Islet of Langerhans (tissue), 1 donor: ENCODE measurements at regions not wholly inside any gene's neighbourhood (a gene's known extent, or its start where the extent isn't known, plus 50 kb on each side); places are given as distances from the start of the nearest gene placed in this dataset.
"Not testable (repeated sequence)": the region's sequence is repeated elsewhere in the genome, so short reads cannot be mapped to it uniquely, and the experiment has no call there.

Source experiments
- FAIRE-seq: peaks from one replicate; lab custom pipeline; 2011; peaks lifted over from hg19 to GRCh38; lab: Jason Lieb, UNC

- FAIRE-seq = no peak
These were observed 159.9 kb upstream of the EEF2KMT start for GRCh38 chr16:5257462-5257861.

DNA sequence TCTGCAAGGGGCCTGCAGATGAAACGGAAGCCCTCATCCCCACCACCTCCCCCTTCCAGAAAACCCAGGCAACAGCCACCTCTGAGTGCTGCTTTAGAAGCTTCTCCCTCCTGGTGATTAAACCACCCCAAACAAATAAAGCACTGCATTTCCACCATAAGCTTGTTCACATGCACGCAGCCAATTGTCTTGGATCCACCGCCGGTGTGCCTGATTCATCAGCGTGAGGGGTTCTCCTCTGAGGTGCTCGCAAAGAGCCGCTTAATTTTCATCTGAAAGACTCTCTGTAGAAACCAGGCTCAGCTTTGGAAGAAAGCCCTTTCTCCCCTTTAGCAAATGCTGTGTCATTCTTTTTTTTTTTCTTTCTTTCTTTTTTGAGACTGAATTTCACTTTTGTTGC, 155.2 kb upstream of the EEF2KMT start:
- no peak for FAIRE-seq

DNA sequence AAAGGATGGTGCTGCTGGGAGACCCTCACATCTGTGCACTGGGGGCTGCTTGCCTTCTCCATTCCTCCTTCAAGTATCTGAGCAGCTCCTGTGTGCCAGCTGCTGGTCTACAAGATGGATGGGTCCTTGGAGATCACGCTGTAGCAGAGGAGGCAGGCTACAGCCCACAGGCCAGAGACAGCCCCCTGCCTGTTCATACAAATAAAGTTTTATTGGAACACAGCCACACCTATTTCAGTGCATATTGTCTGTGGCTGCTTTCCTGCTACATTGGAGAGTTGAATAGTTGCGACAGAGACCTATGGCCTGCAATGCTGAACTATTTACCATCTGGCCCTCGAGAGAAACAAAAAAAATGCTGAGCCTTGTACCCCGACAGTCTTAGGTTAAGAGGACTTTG, 149.8 kb upstream of the EEF2KMT start:
- FAIRE-seq = not testable (repeated sequence)

DNA sequence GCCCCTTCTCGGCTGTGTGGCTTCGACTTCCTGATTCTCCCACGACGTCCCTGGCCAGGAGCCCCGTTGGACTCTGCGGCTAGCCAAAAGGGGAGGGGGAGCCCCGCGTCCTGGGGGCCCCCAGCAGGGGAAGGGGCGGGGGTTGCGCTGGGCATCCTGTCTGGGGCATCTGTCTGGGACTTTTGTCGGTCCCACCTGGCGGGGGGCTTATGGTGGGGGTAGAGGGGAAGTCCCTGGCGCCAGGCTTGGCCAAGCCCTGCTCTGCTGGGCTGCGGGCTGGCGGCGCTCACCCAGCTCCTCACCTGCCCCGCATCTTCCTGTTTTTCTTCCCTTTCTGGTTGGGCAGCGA, 142.7 kb upstream of the EEF2KMT start:
- not testable (repeated sequence) for FAIRE-seq

GRCh38 chr16:5239472-5240277, 142.1 kb upstream of the EEF2KMT start:
- FAIRE-seq = not testable (repeated sequence)

DNA sequence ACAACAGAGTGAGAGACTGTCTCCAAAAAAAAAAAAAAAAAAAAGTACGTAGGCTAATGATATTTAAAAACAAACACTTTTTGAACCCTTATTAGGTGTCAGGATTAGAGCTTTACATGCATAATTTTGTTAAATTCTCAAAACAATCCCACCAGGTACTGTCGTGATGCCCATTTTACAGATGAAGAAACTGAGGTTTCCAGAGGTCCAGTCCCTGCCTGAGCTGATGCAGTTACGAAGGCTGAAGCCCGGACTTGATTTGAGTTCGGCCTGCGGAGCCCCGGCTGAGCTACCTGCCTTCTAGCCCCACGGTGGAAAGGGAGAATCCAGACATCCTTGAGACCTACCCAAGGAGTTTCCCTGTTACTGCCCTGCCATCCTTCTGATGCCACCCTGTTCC, 137.5 kb upstream of the EEF2KMT start:
- FAIRE-seq = no peak

GRCh38 chr16:5234295-5235050, 136.9 kb upstream of the EEF2KMT start:
- FAIRE-seq = no peak

DNA sequence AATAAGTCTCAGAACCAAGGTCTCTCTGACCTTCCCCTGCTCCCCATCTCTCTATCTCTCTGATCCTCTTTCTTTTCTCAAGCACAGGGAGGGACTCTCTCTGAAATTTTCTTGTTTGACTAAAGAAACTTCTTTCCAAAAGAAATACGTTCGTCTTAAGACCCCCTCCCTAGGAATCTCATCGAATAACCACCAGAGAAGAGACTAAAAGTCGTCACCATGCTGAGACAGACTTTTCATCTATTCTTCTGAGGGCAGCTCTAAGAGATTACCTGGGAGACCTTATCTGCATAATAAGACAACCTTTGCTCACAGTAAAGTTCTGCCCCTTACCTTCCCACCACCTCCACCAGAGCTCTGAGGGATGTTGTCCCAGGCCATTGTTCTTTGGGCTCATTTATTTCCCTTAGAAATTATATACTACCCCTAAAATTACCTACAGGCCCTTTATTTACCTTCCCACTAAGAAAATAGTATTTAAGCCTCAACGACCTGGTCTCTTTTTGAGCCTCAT, 133.7 kb upstream of the EEF2KMT start:
- no peak for FAIRE-seq

DNA sequence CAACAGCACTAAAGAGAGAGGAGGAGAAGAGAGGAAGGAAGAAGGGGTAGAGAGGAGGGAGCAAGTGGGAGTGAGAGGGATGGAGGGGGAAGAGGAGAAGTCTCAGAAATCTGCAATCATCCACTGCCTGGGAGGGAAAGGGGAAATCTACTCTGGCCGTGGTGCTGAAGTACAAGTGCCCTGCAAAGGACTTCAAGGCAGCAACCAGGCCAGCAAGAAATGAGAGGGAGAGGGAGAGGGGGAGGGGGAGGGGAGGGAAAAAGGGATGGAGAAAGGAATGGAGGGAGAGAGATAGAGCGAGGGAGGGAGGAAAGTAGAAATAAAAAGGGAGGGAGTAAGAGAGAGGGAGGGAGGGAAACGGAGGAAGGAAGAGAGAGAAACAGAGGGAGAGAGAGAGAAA, 130.8 kb upstream of the EEF2KMT start:
- FAIRE-seq = no peak

GRCh38 chr16:5225931-5226655, 128.5 kb upstream of the EEF2KMT start:
- no peak for FAIRE-seq

DNA sequence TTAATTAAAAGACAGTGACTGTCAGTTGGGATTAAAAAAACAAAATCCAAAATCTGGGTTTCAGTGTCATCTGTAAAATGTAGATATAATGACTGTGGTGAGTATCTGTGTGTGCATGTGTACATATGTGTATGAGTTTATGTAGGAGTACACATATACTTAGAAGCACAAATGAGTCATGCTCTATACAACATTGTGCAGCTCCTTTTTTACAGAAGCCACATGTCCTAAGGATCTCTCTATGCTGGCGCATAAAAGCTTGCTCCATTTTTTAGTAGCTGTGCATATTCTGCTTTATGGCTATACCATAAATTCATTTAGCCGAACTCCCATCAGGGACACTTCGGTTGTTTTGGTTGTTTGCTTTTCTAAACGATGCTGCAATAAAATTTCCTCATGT, 125.2 kb upstream of the EEF2KMT start:
- no peak for FAIRE-seq

DNA sequence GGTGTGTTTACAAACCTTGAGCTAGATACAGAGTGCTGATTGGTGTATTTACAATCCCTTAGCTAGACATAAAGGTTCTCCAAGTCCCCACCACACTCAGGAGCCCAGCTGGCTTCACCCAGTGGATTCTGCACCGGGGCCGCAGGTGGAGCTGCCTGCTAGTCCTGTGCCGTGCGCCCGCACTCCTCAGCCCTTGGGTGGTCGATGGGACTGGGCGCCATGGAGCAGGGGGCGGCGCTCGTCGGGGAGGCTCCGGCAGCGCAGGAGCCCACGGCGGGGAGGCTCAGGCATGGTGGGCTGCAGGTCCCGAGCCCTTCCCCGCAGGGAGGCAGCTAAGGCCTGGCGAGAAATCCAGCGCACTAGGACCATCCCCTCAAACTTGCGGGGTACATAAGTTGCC, 124.2 kb upstream of the EEF2KMT start:
- FAIRE-seq = not testable (repeated sequence)

DNA sequence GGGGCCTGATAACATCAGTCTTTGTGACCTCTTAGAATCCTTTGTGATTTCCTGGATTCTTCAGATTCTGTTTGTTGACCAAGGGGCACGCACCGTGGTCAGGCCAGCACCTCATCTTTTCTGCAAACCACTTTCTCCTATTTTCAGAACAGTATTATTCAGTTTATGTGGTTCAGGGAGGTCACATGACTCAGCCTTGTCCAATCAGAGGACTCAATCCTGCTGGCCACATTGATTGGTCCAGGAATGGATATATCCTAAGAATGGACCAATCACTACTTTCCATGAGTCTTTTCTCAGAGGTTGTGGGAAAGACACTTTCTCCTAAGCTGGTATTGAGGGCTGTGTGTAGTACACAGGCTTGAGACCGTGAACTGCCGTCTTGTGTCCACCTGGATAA, 123.1 kb upstream of the EEF2KMT start:
- FAIRE-seq = no peak

DNA sequence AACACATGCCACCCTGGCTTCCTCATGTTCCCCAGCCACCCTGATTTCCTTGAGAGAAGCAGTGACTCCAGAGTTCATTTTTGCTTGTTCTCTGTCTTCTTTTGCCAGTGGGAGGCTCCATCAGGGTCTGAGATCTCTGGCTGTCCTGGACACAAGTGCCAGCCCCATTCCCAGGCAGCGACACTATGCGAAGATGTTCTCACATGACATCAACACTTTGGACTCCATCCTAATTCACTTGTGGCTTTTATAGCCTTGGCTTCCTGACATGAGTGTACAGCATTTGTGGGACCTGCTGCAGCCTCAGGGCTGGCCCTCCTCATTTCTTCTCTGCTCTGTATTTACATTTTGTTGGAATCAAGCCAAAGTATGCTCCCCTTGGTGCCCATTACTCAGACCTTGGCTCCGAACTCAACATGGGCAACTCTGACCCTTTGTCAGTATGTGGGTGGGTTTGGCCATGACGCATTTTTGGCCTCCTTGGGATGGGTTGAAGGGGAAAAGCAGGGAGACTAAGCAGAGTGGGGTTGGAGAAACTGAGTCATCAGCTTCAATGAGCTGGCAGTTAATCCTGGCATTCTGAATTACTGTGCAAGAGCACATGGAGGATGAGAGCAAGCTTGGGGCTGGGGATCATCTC, 119.0 kb upstream of the EEF2KMT start:
- no peak for FAIRE-seq

GRCh38 chr16:5215901-5216300, 118.3 kb upstream of the EEF2KMT start:
- FAIRE-seq = no peak

- FAIRE-seq = no peak
These were observed 116.9 kb upstream of the EEF2KMT start for GRCh38 chr16:5214466-5214865.

- FAIRE-seq = not testable (repeated sequence)
These were observed 114.9 kb upstream of the EEF2KMT start for GRCh38 chr16:5212501-5212900.

DNA sequence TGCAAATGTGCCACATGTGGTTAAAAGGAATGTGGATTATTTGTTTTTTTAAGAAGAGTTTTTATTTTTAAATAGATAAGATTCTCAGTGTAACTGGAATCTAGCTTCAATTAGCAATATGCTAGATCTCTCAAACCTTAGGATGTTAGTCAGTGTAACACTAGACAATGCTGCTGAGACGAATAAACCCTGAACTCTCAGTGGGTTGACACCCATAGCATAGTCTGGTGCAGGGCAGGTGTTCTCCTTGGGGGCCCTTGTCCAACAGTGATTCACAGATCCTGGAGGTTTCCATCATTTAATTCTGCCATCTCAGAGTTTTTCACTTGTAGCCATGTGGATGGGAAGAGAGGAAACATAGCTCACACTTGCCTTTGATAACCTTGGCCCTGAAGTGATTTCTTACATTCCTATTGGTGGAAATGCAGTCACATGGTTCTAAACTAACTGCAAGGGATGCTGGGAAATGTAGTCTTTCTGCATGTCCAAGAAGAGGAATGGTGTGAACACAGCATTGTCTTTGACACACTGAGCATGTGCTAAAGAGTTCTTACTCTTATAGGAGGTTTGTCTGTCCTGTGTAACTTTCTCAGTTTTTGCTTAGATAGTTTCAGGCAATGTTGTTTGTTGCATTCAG, 110.4 kb upstream of the EEF2KMT start:
- not testable (repeated sequence) for FAIRE-seq

DNA sequence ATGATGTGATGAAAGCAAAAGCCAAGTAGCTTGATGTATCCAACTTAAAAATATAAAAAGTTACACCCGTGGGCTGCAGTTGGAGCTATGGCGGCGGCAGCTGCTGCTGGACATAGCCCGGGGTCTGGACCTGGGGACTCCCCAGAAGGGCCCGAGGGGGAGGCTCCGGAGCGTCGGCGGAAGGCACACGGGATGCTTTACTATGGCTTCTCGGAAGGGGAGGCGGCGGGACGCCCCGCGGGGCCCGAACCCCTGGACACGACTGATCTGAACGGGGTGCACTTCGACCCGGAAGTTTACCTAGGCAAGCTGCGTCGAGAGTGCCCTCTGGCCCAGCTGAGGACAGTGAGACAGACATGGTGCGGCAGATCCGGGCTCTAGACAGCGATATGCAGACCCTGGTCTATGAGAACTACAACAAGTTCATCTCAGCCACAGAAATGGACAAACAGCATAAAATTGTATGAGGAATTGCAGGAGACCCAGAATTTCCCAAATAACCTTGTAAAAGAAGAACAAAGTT, 109.5 kb upstream of the EEF2KMT start:
- no peak for FAIRE-seq

- no peak for FAIRE-seq
These were observed 108.9 kb upstream of the EEF2KMT start for GRCh38 chr16:5206331-5206990.
